ENCODE measurements at regions not wholly inside any gene's neighbourhood (a gene's known extent, or its start where the extent isn't known, plus 50 kb on each side); places are given as distances from the start of the nearest gene placed in this dataset.

DNA sequence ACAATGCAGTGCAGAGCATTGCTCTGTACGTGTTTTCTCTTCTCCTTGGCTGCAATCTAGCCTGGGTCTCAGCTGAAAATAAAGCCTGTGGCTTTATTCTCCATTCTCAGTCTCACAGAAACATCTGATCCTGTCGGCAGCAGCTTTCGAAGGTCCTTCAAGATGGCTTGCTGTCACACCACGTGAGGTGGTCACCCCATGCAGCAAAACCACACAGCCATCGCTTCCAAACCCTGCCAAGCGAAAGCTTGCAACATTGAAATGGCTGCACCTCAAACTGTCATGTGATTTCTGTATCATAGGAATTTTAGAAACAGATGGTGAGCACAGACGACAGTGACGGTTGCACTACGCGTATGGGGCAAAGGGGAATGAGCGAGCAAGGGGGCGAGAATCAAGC, 98.5 kb upstream of the SMARCA2 start:
- Histone ChIP-seq H3K9me3 (no peaks in the 10 kb centered on the region), H3K27ac (no peak overlapping the region), H3K4me3 (peak overlapping the region in 1 of 4 donors; percentile 15), H3K4me1 (no peaks in the 10 kb centered on the region), H3K36me3 (no peaks in the 10 kb centered on the region), H3K27me3 (no peaks in the 10 kb centered on the region)
- no peak for DNase-seq
- FAIRE-seq = no peak
- no peak for ATAC-seq
- WGBS, 2 donors = 63 to 73% methylated on average over 12 of the region's 12 CpGs
- TF ChIP-seq, protein P1, sequence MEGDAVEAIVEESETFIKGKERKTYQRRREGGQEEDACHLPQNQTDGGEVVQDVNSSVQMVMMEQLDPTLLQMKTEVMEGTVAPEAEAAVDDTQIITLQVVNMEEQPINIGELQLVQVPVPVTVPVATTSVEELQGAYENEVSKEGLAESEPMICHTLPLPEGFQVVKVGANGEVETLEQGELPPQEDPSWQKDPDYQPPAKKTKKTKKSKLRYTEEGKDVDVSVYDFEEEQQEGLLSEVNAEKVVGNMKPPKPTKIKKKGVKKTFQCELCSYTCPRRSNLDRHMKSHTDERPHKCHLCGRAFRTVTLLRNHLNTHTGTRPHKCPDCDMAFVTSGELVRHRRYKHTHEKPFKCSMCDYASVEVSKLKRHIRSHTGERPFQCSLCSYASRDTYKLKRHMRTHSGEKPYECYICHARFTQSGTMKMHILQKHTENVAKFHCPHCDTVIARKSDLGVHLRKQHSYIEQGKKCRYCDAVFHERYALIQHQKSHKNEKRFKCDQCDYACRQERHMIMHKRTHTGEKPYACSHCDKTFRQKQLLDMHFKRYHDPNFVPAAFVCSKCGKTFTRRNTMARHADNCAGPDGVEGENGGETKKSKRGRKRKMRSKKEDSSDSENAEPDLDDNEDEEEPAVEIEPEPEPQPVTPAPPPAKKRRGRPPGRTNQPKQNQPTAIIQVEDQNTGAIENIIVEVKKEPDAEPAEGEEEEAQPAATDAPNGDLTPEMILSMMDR (IDR thresholded peaks at IDR 0.05) = no peak
- intact Hi-C loops (cut with DNase I) = no loop called here

DNA sequence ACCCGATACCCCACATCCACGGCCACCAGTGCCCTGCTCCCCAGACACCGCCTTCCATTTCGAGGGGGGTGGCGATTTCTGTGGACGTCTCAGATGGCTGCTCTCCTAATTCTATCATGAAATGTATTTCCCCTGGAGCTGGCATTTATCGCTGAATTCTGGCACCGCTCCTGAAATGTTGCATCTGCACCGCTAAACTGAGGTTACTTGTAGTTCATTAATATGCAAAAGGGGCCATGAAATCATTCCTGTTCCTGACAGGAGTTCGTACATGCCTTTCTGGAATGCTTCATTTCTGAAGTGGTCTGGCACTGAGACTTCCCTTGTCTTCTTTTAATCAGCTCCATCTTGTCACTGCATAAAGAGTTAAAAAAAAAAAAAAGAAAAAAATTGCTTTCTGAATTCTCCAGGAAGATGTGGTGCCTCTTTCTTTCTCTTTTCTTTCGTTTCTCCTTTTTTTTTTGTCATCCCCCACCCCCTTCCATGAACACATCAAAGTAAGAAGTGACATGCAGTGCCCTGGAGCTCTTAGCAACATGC, 97.7 kb upstream of the SMARCA2 start:
- H3K27ac ChIP-seq = no peak overlapping the region
- no peaks in the 10 kb centered on the region for H3K4me1 ChIP-seq
- DNase-seq (no peak), FAIRE-seq (no peak), ATAC-seq (no peak)
- TF ChIP-seq, protein P1 (IDR thresholded peaks at IDR 0.05) = no peak
- H3K4me3 ChIP-seq = no peak overlapping the region
- intact Hi-C loops (cut with DNase I) = no loop called here
- H3K27me3 ChIP-seq = no peaks in the 10 kb centered on the region
- WGBS, 2 donors = 46 to 49% methylated on average over 11 of the region's 11 CpGs
- no peaks in the 10 kb centered on the region for H3K36me3 ChIP-seq
- no peaks in the 10 kb centered on the region for H3K9me3 ChIP-seq

DNA sequence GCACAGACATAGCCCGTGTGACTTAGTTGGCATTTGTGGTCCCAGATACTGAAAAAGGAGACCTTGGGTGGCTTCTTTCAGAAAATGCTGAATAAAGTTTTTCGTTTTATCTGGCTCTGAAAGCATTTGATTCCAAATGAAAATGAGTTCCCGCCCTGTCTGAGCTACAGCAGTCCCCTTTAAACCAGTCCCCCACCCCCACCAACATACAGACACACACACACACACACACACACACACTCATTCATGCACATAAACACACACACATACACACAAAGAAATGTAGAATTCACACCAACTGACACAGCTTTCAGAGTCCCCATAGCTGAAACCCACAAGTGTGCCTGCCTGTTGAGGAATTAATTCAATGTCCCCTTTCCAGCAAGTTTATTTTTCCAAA, 97.0 kb upstream of the SMARCA2 start:
- FAIRE-seq = no peak

DNA sequence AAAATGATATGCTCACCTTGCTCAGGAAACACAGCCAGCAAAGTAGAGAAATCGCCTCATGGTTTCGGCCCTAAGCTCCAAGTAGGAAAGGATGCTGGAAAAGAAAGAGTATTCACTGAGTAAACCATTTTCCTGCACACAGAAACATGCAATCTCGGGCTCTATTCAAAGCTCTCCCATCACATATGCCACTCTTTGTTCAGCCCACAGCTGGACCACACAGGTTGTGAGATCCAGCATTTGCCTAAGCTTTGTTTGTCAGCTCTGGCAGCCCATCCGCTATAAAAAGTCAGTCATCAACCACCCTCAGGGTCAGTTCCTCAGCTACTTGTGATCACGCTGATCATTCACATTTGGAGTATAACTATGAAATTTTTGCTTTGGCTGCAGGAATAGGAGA, 96.5 kb upstream of the SMARCA2 start:
- Histone ChIP-seq H3K36me3 (no peaks in the 10 kb centered on the region), H3K27ac (no peak overlapping the region), H3K4me3 (no peak overlapping the region), H3K4me1 (no peaks in the 10 kb centered on the region), H3K27me3 (no peaks in the 10 kb centered on the region), H3K9me3 (no peaks in the 10 kb centered on the region)
- 73 to 75% methylated on average over 5 of the region's 5 CpGs for WGBS, 2 donors
- FAIRE-seq (no peak), ATAC-seq (no peak), DNase-seq (no peak)
- intact Hi-C loops (cut with DNase I) = no loop called here
- TF ChIP-seq, protein P1 (IDR thresholded peaks at IDR 0.05) = no peak

More for the DNA sequence above, 97.0 kb upstream of the SMARCA2 start:
- no peak for DNase-seq
- WGBS, 2 donors = 57 to 62% methylated on average over 3 of the region's 3 CpGs
- Histone ChIP-seq H3K36me3 (no peaks in the 10 kb centered on the region), H3K27ac (no peak overlapping the region), H3K27me3 (no peaks in the 10 kb centered on the region), H3K4me1 (no peaks in the 10 kb centered on the region), H3K9me3 (no peaks in the 10 kb centered on the region), H3K4me3 (no peak overlapping the region)
- intact Hi-C loops (cut with DNase I) = no loop called here
- TF ChIP-seq, protein P1 (IDR thresholded peaks at IDR 0.05) = no peak
- no peak for ATAC-seq

DNA sequence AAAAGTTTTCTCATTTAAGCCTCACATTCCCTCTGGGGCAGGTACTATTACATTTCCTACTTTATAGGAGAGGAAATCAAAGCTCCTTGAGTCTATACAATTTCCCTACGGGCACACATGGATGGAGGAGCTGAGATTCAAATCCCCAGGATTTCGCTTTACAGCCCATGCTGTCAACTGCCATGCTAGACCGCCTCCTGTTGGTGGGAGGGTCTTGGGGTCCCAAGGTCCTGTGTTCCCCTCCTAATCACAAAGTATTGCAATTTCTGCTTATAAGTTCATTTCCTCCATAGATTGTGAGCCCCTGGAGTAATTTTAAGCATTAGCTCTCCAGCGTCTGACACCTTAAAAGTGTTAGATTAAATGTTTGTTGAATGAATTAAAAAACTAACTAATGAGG, 95.9 kb upstream of the SMARCA2 start:
- no peak for FAIRE-seq
- no peak for DNase-seq
- H3K27me3 ChIP-seq = no peaks in the 10 kb centered on the region
- H3K4me1 ChIP-seq = no peaks in the 10 kb centered on the region
- H3K4me3 ChIP-seq = no peak overlapping the region
- WGBS, 2 donors = 71 to 81% methylated on average over 4 of the region's 4 CpGs
- TF ChIP-seq, protein P1 (IDR thresholded peaks at IDR 0.05) = no peak
- H3K9me3 ChIP-seq = no peaks in the 10 kb centered on the region
- no peak for ATAC-seq
- H3K36me3 ChIP-seq = no peaks in the 10 kb centered on the region
- intact Hi-C loops (cut with DNase I) = no loop called here
- H3K27ac ChIP-seq = no peak overlapping the region

All from pancreas (tissue), 10 donors.